ENCODE measurements at regions not wholly inside any gene's neighbourhood (a gene's known extent, or its start where the extent isn't known, plus 50 kb on each side); places are given as distances from the start of the nearest gene placed in this dataset.

GRCh38 chr5:135631391-135631790 is 52.6 kb upstream of the CXCL14 start:
- no peak for TF ChIP-seq ZFP3 (CRISPR knock-in tag; IDR thresholded peaks at IDR 0.05)
- TF ChIP-seq PATZ1 (CRISPR knock-in tag; IDR thresholded peaks at IDR 0.05; ENCODE audit: borderline replicate concordance) = no peak
- no peak for TF ChIP-seq BACH2 (CRISPR knock-in tag; IDR thresholded peaks at IDR 0.05; ENCODE audit: borderline replicate concordance)
- TF ChIP-seq POU6F1 (CRISPR knock-in tag; IDR thresholded peaks at IDR 0.05; ENCODE audit: borderline replicate concordance, low read depth) = no peak
- TF ChIP-seq RARB (CRISPR knock-in tag; IDR thresholded peaks at IDR 0.05) = no peak
- TF ChIP-seq PPARA (CRISPR knock-in tag; IDR thresholded peaks at IDR 0.05; ENCODE audit: borderline replicate concordance) = no peak
- TF ChIP-seq ZNF70 (CRISPR knock-in tag; IDR thresholded peaks at IDR 0.05) = no peak
- TF ChIP-seq ZC3H10 (CRISPR knock-in tag; IDR thresholded peaks at IDR 0.05) = no peak
- no peak for TF ChIP-seq TOX (CRISPR knock-in tag; IDR thresholded peaks at IDR 0.05; ENCODE audit: borderline replicate concordance)
- no peak for TF ChIP-seq GLIS3 (CRISPR knock-in tag; IDR thresholded peaks at IDR 0.05)

Measured in SK-N-SH treated with all-trans-retinoic acid at 6 μM for 48 hours (cell line).